Daoy (cell line): ENCODE measurements at regions not wholly inside any gene's neighbourhood (a gene's known extent, or its start where the extent isn't known, plus 50 kb on each side); places are given as distances from the start of the nearest gene placed in this dataset.
"Not testable (repeated sequence)": the region's sequence is repeated elsewhere in the genome, so short reads cannot be mapped to it uniquely, and the experiment has no call there.

Source experiments
- DNase-seq: peaks from one replicate; pipeline ENCODE4 v3.0.0-alpha.2; 2015; ENCODE audit warnings: low read depth

- no peak for DNase-seq
These were observed 326.8 kb upstream of the POT1 start for GRCh38 chr7:125256446-125256845.

GRCh38 chr7:125255810-125256209 is 326.2 kb upstream of the POT1 start:
- no peak for DNase-seq

GRCh38 chr7:125254566-125254965 is 324.9 kb upstream of the POT1 start:
- no peak for DNase-seq

GRCh38 chr7:125253452-125254190 is 324.0 kb upstream of the POT1 start:
- no peak for DNase-seq

GRCh38 chr7:125247514-125248098 is 318.0 kb upstream of the POT1 start:
- DNase-seq, result no peak

GRCh38 chr7:125246706-125247105 is 317.1 kb upstream of the POT1 start:
- DNase-seq, result no peak

GRCh38 chr7:125241548-125241947 is 311.9 kb upstream of the POT1 start:
- DNase-seq, result no peak

- DNase-seq, result no peak
These were observed 293.0 kb upstream of the POT1 start for GRCh38 chr7:125222596-125222995.

- DNase-seq, result no peak
These were observed 288.5 kb upstream of the POT1 start for GRCh38 chr7:125218076-125218475.

- no peak for DNase-seq
These were observed 271.4 kb upstream of the POT1 start for GRCh38 chr7:125201002-125201401.

GRCh38 chr7:125197731-125198393 is 268.2 kb upstream of the POT1 start:
- no peak for DNase-seq

- no peak for DNase-seq
These were observed 265.5 kb upstream of the POT1 start for GRCh38 chr7:125195156-125195555.

- no peak for DNase-seq
These were observed 263.6 kb upstream of the POT1 start for GRCh38 chr7:125193263-125193662.

- no peak for DNase-seq
These were observed 255.2 kb upstream of the POT1 start for GRCh38 chr7:125184801-125185200.

- DNase-seq, result not testable (repeated sequence)
These were observed 252.1 kb upstream of the POT1 start for GRCh38 chr7:125181569-125182267.

GRCh38 chr7:125173571-125173970 is 243.9 kb upstream of the POT1 start:
- no peak for DNase-seq

- no peak for DNase-seq
These were observed 239.5 kb upstream of the POT1 start for GRCh38 chr7:125169088-125169487.

GRCh38 chr7:125154930-125155329 is 225.3 kb upstream of the POT1 start:
- no peak for DNase-seq

- no peak for DNase-seq
These were observed 219.5 kb upstream of the POT1 start for GRCh38 chr7:125149151-125149550.

GRCh38 chr7:125147047-125147446 is 217.4 kb upstream of the POT1 start:
- no peak for DNase-seq

- DNase-seq, result no peak
These were observed 207.3 kb upstream of the POT1 start for GRCh38 chr7:125136755-125137532.

GRCh38 chr7:125136341-125136740 is 206.7 kb upstream of the POT1 start:
- DNase-seq, result no peak
